ENCODE measurements at regions not wholly inside any gene's neighbourhood (a gene's known extent, or its start where the extent isn't known, plus 50 kb on each side); places are given as distances from the start of the nearest gene placed in this dataset.

DNA sequence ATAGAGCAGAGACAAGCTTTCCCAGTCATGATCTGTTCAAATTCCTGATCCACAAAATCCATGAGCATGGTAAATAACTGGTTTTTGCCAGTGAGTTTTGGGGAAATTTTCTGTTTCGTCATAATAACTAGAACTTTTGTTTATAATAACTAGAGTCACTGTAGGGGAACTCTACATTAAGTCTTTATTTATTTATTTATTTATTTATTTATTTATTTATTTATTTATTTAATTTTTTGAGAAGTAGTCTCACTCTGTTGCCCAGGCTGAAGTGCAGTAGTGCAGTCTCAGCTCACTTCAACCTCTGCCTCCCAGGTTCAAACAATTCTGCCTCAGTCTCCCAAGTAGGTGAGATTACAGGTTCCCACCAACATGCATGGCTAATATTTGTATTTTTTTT lies 1106.8 kb downstream of the AMY1C start:
- DNase-seq = no peak
- no peak overlapping the region for H3K27ac Mint-ChIP-seq
- no peaks in the 10 kb centered on the region for H3K27me3 Mint-ChIP-seq
- H3K4me3 Mint-ChIP-seq = no peak overlapping the region
- intact Hi-C loops (cut with micrococcal nuclease) = no loop called here
- H3K4me1 Mint-ChIP-seq = no peaks in the 10 kb centered on the region
- H3K9me3 Mint-ChIP-seq = peaks cover 6% of the 10 kb centered on the region
- H3K36me3 Mint-ChIP-seq (ENCODE audit: low read depth) = no peaks in the 10 kb centered on the region

DNA sequence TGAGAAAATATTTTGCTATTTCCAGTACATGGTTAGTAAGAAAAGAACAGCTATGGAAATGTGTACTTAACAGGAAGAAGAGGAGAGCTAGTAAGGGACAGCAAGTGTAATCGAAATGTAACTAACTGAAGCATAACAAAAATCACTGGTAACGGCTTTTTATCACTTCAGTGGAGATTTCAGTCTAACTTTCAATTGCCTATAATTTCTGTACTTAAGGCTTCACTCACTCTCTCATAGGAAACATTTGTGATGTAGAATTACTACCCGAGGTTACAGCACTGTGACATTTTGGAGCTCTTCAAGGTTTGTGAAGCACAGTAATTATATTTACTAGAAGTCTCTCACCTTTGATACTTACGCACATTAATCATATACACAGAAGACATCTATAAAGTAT lies 1119.1 kb downstream of the AMY1C start:
- intact Hi-C loops (cut with micrococcal nuclease) = no loop called here
- Mint-ChIP-seq H3K4me1 (no peaks in the 10 kb centered on the region), H3K36me3 (ENCODE audit: low read depth) (no peaks in the 10 kb centered on the region), H3K27ac (no peak overlapping the region), H3K27me3 (no peaks in the 10 kb centered on the region), H3K9me3 (no peaks in the 10 kb centered on the region), H3K4me3 (no peak overlapping the region)
- DNase-seq = no peak

DNA sequence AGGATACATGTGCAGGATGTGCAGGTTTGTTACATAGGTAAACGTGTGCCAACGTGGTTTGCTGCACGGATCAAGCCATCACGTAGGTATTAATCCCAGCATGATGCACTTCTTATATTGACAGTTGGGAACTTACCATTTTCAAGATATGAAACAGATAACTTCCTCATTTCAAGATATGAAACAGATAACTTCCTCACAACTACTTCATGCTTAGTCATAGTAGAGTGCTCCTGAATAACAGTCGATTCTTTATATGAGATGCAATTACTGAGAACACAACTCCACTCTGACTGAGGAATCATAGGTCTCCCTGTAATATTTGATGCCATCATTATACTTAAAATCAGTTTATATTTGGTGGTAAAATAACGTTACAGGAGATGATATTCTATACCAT lies 1124.3 kb downstream of the AMY1C start:
- Mint-ChIP-seq H3K27ac (no peak overlapping the region), H3K4me1 (no peaks in the 10 kb centered on the region), H3K36me3 (ENCODE audit: low read depth) (no peaks in the 10 kb centered on the region), H3K4me3 (no peak overlapping the region), H3K9me3 (peaks cover 9% of the 10 kb centered on the region), H3K27me3 (no peaks in the 10 kb centered on the region)
- no peak for DNase-seq
- intact Hi-C loops (cut with micrococcal nuclease) = no loop called here

DNA sequence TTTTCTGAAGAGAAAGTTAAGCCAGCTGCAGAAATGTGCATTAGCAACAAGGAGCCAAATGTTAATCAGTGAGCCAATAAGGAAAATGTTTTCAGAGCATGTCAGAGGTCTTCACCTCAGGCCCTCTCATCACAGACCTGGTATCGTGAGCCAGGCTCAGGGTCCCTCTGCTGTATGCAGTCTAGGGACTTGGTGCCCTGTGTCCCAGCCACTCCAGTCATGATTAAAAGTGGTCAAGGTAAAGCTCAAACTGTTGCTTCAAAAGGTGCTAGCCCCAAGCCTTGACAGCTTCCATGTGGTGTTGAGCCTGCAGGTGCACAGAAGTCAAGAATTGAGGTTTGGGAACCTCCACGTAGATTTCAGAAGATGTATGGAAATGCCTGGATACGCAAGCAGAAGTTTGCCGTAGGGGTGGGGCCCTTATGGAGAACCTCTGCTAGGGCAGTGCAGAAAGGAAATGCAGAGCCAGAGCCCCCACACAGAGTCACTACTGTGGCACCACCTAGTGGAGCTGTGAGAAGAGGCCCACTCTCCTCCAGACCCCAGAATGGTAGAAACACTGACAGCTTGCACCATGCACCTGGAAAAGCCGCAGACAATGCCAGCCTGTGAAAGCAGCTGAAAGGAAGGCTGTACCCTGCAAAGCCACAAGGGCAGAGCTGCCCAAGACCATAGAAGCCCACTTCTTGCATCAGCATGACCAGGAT lies 1128.7 kb downstream of the AMY1C start:
- Mint-ChIP-seq H3K27ac (no peak overlapping the region), H3K9me3 (peaks cover 10% of the 10 kb centered on the region), H3K36me3 (ENCODE audit: low read depth) (no peaks in the 10 kb centered on the region), H3K4me3 (no peak overlapping the region), H3K27me3 (no peaks in the 10 kb centered on the region), H3K4me1 (no peaks in the 10 kb centered on the region)
- DNase-seq = no peak
- intact Hi-C loops (cut with micrococcal nuclease) = no loop called here

DNA sequence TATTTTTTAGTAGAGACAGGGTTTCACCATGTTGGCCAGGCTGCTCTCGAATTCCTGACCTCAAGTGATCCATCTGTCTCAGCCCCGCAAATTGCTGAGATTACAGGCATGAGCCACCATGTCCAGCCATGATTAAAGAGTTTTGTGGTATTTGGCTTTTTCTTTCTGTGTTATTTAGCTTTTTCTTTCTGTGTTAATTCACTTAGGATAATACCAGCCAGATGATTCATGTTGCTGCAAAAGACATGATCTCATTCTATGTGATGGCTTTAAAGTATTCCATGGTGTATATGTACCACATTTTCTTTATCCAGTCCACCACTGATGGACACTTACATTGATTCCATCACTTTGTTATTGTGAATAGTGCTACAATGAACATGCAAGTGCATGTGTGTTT lies 1135.2 kb downstream of the AMY1C start:
- H3K27ac Mint-ChIP-seq = no peak overlapping the region
- intact Hi-C loops (cut with micrococcal nuclease) = no loop called here
- no peaks in the 10 kb centered on the region for H3K36me3 Mint-ChIP-seq (ENCODE audit: low read depth)
- no peak overlapping the region for H3K4me3 Mint-ChIP-seq
- DNase-seq = no peak
- no peaks in the 10 kb centered on the region for H3K27me3 Mint-ChIP-seq
- H3K9me3 Mint-ChIP-seq = no peaks in the 10 kb centered on the region
- no peaks in the 10 kb centered on the region for H3K4me1 Mint-ChIP-seq

DNA sequence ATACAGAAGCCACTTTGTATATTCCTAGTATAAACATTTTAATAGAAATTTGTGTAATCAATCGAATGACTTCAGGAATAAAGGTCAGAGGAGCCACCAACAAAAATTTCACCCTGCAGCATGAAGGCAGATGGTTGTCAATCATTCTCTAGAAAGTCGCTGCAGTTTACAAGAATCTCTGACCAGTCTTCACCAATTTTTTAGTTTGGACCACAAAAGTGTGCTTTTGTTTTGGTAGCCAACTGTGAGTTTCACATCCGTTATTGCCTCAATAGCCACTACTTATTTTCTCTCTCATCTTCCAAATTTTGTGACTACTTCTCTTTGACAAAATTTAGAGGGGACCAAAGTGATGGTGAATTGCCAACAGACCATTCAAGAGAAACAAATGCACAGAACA lies 1155.6 kb downstream of the AMY1C start:
- Mint-ChIP-seq H3K9me3 (no peaks in the 10 kb centered on the region), H3K4me1 (no peaks in the 10 kb centered on the region), H3K27me3 (no peaks in the 10 kb centered on the region), H3K4me3 (no peak overlapping the region), H3K27ac (no peak overlapping the region), H3K36me3 (ENCODE audit: low read depth) (no peaks in the 10 kb centered on the region)
- no peak for DNase-seq
- intact Hi-C loops (cut with micrococcal nuclease) = no loop called here

DNA sequence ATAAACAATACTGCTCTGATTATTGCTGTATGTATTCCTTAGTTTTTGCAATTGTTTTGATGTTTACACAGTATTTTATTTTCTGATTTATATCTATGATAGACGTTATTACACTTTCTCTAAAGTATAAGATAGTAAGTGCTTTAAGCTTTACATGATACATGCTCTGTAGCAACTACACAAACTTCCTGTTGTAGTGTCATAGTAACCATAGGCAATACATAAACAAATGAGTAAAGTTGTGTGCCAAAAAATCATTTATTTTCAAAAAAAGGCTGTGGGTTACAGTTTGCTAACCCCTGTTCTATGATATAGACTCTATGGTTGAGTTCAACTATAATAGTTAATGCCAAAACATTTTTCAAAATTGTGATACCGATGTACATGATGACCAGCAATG lies 1156.4 kb downstream of the AMY1C start:
- no peak overlapping the region for H3K27ac Mint-ChIP-seq
- no peaks in the 10 kb centered on the region for H3K9me3 Mint-ChIP-seq
- H3K36me3 Mint-ChIP-seq (ENCODE audit: low read depth) = no peaks in the 10 kb centered on the region
- no peak for DNase-seq
- intact Hi-C loops (cut with micrococcal nuclease) = no loop called here
- no peaks in the 10 kb centered on the region for H3K4me1 Mint-ChIP-seq
- no peaks in the 10 kb centered on the region for H3K27me3 Mint-ChIP-seq
- no peak overlapping the region for H3K4me3 Mint-ChIP-seq

DNA sequence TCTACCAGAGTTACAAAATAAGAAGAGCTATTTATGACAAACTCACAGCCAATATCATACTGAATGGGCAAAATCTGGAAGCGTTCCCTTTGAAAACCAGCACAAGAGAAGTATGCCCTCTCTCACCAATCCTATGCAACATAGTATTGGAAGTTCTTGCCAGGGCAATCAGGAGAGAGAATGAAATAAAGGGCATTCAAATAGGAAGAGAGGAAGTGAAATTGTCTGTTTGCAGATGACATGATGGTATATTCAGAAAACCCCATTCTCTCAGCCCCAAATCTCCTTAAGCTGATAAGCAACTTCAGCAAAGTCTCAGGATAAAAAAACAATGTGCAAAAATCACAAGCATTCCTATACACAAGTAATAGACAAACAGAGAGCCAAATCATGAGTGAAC lies 1169.5 kb downstream of the AMY1C start:
- H3K27me3 Mint-ChIP-seq = no peaks in the 10 kb centered on the region
- peaks cover 8% of the 10 kb centered on the region for H3K9me3 Mint-ChIP-seq
- no peak for DNase-seq
- H3K4me1 Mint-ChIP-seq = no peaks in the 10 kb centered on the region
- intact Hi-C loops (cut with micrococcal nuclease) = no loop called here
- H3K4me3 Mint-ChIP-seq = no peak overlapping the region
- H3K36me3 Mint-ChIP-seq (ENCODE audit: low read depth) = no peaks in the 10 kb centered on the region
- no peak overlapping the region for H3K27ac Mint-ChIP-seq

DNA sequence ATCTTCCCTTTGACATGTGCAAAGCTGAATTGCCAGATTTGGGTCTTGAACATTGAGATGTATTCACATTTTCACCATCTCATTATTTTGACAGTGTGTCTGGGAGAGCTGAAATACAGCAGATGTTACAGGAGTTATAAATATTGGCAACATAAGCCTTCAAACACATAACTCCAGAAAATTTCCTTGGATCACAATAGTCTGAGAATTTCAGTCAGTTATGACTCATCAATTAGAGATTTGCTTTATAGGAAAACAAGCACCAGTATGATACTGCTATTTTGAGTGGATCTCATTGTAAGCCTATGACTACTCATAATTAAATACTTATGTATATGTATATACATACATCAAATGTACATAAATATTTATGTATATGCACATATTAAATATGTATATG lies 1171.8 kb downstream of the AMY1C start:
- Mint-ChIP-seq H3K9me3 (peaks cover 8% of the 10 kb centered on the region), H3K27me3 (no peaks in the 10 kb centered on the region), H3K27ac (no peak overlapping the region), H3K36me3 (ENCODE audit: low read depth) (no peaks in the 10 kb centered on the region), H3K4me3 (no peak overlapping the region), H3K4me1 (no peaks in the 10 kb centered on the region)
- intact Hi-C loops (cut with micrococcal nuclease) = no loop called here
- DNase-seq = no peak

DNA sequence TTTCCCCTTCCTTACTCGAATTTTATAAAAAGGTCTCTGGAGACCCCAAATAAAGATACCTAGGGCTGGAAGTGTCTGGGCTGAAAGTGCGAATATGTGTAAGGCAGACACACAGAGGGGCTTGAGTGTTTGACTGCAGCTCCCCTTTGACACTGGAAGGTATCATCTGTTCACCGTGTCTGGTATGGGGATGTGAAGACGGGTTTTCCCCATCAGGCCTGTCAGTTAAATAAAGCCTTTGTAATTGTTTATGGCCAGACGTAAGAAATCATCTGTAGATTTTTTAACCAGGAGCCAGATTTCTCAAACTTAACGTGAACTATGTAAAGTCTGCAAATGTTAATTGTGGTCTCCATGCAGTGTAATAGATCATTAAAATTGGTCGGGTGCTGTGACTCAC lies 1173.4 kb downstream of the AMY1C start:
- Mint-ChIP-seq H3K36me3 (ENCODE audit: low read depth) (no peaks in the 10 kb centered on the region), H3K4me1 (no peaks in the 10 kb centered on the region), H3K4me3 (no peak overlapping the region), H3K9me3 (peaks cover 7% of the 10 kb centered on the region), H3K27me3 (no peaks in the 10 kb centered on the region), H3K27ac (no peak overlapping the region)
- intact Hi-C loops (cut with micrococcal nuclease) = no loop called here
- no peak for DNase-seq

DNA sequence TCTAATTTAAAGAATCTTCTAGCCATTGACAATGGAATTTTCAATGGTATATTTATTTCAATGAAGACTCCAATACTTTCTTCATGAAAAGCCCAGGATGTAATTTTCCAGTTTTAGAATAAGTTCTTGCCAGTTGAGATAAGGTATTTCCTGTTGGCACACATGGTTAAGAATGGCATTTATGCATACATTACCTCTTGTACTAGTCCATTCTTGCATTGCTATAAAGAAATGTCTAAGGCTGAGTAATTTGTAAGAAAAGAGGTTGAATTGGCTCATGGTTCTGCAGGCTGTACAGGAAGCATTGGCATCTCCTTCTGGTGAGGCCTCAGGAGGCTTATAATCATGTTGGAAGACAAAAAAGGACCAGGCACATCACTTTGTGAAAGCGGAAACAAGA lies 1179.6 kb downstream of the AMY1C start:
- H3K27me3 Mint-ChIP-seq = no peaks in the 10 kb centered on the region
- no peak for DNase-seq
- no peaks in the 10 kb centered on the region for H3K4me1 Mint-ChIP-seq
- no peak overlapping the region for H3K27ac Mint-ChIP-seq
- H3K4me3 Mint-ChIP-seq = no peak overlapping the region
- peaks cover 13% of the 10 kb centered on the region for H3K9me3 Mint-ChIP-seq
- intact Hi-C loops (cut with micrococcal nuclease) = no loop called here
- H3K36me3 Mint-ChIP-seq (ENCODE audit: low read depth) = no peaks in the 10 kb centered on the region

DNA sequence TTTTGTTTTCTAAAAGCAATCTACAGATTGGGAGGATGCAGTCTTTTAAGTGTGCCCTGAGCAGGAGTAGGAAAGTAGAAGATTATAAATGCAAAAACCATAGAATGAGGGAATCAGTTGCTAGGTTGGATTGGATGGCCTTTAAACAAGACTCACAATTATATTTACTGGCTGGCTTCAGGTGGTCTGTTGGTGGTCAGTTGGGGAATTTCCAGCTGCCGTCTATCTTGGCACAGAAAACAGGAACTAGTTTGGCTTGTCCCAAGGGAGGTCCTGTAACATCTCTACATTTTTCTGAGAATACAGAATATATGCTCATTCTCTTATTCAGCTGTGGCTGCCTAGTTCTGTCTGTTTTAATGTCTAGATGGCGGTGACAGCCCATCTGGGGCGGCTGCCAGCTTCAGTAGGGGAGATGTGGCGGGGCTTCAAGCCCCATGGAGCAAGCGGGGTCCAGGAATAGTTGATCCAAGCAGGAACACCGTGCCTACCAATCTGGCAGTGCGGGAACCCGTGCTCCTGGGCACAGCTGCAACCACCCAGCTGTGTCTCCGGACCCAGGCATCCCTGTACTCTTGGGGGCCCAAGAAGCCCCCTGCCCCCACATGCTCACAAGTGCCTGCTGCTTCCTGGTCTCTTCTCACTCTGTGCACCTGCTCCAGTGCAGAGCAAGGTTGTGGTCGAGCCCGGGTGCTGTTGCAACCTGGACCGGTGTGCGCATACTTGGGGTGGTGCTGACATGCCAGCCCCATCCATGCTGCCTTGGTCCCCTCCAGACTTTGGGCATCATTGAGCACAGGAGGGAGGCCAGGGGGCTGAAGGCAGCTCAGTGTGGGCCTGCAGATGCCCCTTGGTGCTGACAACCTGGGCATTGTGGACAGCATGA lies 1182.6 kb downstream of the AMY1C start:
- no peaks in the 10 kb centered on the region for H3K36me3 Mint-ChIP-seq (ENCODE audit: low read depth)
- H3K9me3 Mint-ChIP-seq = peaks cover 13% of the 10 kb centered on the region
- H3K27me3 Mint-ChIP-seq = no peaks in the 10 kb centered on the region

DNA sequence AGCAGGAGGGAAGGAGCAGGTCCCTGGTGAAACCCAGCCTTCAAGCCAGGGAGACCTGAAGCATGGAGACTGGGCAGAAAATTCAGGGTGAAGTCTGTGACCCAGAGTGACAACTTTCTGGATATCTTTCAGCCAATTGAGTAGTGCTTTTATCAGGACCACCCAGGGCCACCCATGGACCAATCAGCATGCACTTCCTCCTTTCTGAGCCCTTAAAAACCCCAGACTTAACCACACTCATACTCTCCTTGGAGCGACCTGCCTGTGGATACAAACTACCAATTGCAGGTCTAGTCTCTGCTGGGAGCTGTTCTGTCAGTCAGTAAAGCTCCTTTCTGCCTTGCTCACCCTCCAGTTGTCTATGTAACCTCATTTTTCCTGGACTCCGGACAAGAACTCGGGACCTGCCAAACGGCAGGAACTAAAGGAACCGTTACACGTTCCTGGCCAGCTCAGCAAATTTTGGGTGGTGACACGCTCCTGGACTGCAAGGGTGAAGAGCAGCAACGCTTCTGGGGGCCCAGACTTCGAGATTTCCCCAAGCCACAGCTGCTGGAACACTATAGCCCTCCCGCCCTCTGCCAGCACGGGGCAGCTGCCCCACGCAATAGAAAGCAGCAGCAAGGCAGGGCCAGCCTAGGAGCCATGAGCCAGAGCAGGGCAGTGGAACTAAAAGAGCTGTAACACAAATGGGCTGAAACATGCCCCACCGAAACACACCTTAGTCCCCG lies 1183.4 kb downstream of the AMY1C start:
- no peaks in the 10 kb centered on the region for H3K4me1 Mint-ChIP-seq
- H3K36me3 Mint-ChIP-seq (ENCODE audit: low read depth) = no peaks in the 10 kb centered on the region
- peaks cover 13% of the 10 kb centered on the region for H3K9me3 Mint-ChIP-seq
- no peak overlapping the region for H3K27ac Mint-ChIP-seq
- intact Hi-C loops (cut with micrococcal nuclease) = no loop called here
- no peak for DNase-seq
- H3K4me3 Mint-ChIP-seq = no peak overlapping the region
- no peaks in the 10 kb centered on the region for H3K27me3 Mint-ChIP-seq

More for the DNA sequence above, 1182.6 kb downstream of the AMY1C start:
- Mint-ChIP-seq H3K4me1 (no peaks in the 10 kb centered on the region), H3K27ac (no peak overlapping the region), H3K4me3 (no peak overlapping the region)
- no peak for DNase-seq
- intact Hi-C loops (cut with micrococcal nuclease) = no loop called here

DNA sequence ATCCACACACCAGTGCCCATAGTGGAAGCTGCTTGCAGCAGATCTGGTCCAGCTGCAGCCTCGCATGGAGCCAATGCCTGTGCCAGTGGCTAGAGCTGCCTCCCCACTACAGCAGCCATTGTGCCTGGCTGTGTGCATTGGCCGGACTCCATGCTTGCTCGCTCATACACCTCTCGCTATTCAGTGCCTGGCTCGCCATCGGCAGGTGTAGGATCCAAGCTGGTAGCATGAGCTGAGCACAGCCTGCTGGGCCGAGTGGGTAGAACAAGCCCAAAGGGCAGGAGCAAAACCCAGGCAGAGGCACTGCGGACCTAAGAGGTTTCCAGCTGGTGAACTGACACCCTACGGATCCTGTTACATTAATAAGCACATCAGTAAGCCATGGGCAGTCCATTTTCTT lies 1184.1 kb downstream of the AMY1C start:
- intact Hi-C loops (cut with micrococcal nuclease) = no loop called here
- no peak overlapping the region for H3K4me3 Mint-ChIP-seq
- H3K27me3 Mint-ChIP-seq = no peaks in the 10 kb centered on the region
- no peak overlapping the region for H3K27ac Mint-ChIP-seq
- H3K4me1 Mint-ChIP-seq = no peaks in the 10 kb centered on the region
- DNase-seq = no peak
- H3K36me3 Mint-ChIP-seq (ENCODE audit: low read depth) = no peaks in the 10 kb centered on the region
- H3K9me3 Mint-ChIP-seq = peaks cover 13% of the 10 kb centered on the region

All from activated CD4-positive, alpha-beta T cell treated with anti-CD3 and anti-CD28 coated beads, Interleukin-2, amount 10 ng/mL, durations not matched to agents 24 days and 14 days (primary cell).